CD4-positive, alpha-beta T cell treated with Interleukin-21 for 1 hour (primary cell): ENCODE measurements at regions not wholly inside any gene's neighbourhood (a gene's known extent, or its start where the extent isn't known, plus 50 kb on each side); places are given as distances from the start of the nearest gene placed in this dataset.

Source experiments
- DNase-seq: peaks from one replicate; pipeline ENCODE4 v3.0.0-alpha.2; 2020

DNA sequence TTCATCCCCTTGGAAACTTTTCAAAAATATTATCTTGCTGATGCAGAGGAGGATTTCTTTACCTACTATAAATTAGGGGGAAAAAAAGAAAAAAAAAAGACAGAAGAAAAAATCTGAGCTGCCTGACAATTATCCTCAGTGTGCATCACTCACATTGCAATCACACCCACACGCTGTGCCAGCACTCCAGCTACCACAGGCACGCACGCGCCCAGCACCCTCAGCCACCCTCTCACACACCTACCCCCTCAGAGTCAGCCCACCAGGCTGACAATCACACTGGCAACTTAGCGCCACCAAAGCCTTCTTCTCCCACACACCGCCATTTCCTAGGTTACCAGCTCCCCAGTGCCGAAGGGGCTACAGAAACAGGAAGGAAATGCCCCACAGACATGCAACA lies 236.1 kb downstream of the KCNA4 start:
- no peak for DNase-seq

DNA sequence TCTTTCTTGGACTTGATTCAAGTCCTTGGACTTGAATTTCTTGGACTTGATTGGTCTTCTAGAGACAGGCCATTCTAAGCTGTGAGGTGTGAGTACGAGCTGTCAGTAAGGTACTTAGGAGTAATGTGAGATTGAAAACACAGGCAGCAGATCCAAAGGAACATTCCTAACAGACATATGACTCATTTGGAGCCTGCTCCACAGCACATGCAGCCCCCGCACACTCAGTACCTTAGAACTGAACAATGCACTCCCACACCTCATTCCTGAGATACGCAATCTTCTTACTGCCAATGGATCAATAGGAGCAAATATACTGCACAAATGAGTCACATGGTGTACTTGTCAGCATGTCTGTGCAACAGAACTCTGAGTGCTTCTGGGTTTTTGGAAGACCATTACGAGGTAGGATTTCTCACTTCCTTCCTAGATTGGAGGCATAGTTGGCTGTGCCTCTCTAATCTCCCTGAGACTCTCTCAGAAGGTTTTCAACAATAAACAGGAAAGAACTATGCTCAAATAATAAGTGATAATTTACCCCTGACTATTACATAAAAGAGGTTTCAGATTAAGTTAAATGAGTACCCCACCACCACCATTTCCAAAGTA lies 243.1 kb downstream of the KCNA4 start:
- DNase-seq, result no peak

DNA sequence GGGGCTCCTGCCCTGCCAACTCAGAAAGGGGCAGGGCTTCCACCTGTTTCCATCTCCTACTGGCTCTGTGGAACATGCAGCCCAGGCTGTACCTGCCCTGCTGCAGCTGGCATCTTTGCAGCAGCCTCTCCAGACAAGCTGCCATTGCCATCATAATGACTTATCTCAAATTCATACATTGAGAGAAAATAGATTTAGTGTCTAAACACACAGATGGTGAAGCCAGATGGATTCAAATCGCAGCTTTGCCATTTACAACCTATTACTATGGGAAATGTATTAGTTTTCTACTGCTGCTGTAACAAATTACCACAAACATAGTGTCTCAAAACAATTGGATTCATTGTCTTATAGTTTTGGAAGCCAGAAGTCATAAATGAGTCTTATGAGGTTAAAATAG lies 260.0 kb downstream of the KCNA4 start:
- no peak for DNase-seq

DNA sequence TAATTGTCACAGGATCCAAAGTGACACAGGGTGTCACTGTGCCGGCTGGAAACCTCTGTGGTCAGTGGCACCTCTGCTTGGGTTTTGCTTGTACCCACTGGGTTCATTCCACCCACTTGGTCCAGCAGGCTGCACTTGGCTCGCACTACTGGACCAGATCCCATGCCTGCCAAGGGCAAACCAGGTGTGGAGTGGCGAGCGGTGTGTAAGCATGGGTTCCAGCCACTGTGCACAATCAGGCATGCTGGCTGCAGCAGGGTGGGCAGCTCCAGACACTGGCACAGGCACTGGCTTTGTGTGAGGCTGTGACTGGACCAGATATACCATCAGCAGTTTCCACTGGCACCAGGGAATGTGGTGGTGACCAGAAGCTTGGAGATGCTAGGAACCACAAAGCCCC lies 261.4 kb downstream of the KCNA4 start:
- DNase-seq, result no peak

DNA sequence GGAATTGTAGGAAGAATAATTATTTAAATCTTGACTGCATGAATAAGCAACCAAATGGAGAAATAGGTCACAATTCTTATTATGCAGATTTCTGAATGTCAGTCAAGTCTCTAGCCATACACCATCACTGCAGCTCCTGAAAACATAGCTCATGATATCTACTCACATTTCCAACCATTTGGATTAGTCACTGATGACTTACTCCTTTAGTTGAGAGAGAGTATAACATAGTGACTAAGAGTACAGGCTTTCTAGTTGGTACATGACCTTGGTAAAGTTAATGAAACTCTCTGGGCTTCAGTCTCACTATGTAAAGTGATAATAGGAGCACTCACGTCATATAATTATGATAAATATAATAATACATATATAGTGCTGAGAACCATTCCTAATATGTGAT lies 265.2 kb downstream of the KCNA4 start:
- DNase-seq, result no peak

DNA sequence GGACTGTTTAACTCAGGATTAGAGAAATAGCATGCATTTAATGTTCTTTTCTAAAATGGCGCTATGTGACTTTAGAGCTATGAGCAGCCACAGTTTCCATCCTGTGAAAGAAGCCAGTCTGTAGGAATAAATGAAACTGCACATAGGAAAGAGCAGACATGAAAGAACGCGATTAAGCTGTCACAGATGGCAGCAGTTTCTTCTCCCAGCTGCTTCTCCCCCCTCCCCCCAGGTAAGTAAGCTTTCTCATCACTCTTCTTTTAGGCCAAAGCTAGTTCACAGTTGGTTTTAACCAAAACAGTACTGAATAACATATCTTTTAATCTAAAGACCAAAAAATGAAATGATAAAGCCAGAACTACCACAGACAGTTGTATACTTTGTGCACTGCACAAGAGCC lies 266.4 kb downstream of the KCNA4 start:
- DNase-seq, result no peak

DNA sequence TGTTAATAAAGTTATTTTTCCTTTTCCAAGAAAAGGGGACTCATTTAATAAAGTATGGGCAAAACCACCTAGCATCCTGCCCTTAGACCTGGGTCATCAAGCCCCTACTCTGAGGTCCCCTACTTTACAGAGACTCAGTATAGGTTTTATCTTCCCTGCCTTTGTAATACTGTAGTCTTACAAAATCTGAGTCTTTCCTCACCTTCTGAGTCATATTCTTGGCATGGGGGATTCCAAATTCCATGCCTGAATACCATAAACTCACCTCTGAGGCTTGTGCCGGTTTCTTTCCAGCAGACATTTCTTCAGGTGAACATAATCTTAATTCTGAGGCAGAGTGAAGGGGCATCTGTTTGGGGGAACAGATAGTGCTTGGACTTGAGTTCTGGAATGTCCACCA lies 282.5 kb downstream of the KCNA4 start:
- no peak for DNase-seq

DNA sequence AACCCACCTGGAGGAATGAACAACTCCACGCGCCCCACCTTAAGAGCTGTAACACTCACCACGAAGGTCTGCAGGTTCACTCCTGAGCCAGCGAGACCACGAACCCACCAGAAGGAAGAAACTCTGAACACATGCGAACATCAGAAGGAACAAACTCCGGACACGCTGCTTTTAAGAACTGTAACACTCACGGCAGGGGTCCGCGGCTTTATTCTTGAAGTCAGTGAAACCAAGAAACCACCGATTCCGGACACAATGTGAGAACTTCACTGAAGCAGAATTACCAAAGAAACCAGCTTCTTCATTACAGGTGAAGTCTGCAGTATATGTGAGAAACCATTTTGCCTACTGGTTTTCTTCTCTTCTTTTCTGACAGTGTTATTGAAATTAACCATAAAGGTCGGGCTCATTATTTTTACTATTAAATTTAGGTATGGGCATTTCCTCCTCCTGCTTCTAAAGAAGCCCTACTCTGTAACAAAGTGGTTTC lies 303.0 kb downstream of the KCNA4 start:
- DNase-seq, result no peak

DNA sequence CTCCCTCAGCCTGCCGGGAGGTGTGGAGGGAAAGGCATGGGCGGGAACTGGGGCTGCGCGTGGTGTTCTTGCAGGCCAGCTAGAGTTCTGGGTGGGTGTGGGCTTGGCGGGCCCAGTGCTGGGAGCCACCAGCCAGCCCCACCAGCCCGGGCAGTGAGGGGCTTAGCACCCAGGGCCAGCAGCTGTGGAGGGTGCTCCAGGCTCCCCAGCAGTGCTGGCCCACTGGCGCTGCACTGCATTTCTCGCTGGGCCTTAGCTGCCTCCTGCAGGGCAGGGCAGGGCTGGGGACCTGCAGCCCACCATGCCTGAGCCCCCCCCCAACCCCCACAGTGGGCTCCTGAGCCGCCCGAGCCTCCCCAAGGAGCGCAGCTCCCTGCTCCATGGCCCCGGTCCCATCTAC lies 304.2 kb downstream of the KCNA4 start:
- DNase-seq, result no peak

DNA sequence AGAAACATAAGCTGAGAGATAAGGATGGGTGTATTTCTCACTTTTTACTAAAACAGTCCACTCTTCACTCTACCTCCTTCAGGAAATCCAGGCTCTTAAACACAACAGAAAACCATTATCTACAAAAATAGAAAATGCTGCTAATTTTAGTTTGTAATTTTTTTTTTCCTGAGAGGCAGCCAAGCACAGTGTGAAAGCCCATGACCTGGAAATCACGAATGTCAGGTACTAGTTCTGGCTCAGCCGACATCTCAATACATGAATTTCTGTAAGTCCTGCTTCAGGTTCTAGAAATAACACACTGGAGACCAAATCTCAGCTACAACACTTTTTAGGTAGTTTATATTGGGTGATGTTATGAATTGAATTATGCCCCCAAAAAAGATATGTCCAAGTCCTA lies 308.9 kb downstream of the KCNA4 start:
- no peak for DNase-seq

DNA sequence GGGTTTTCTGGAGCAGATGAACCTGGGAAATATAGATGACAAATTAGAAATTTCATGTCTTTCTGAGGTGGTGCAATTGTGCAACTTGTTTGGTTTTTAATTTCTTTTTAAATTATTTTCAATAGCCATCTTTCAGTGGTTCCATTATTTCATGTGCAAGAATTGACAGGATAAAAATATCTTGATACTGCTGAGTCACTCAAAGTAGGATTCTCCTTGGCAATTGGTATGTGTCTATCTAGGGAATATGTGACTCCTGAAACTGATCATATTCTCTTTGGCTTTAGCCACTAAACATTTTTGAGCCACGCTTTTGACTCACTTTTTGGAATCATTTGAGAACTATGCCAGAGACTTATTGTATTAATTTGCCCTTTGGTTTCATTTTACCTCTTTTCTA lies 331.5 kb downstream of the KCNA4 start:
- no peak for DNase-seq

DNA sequence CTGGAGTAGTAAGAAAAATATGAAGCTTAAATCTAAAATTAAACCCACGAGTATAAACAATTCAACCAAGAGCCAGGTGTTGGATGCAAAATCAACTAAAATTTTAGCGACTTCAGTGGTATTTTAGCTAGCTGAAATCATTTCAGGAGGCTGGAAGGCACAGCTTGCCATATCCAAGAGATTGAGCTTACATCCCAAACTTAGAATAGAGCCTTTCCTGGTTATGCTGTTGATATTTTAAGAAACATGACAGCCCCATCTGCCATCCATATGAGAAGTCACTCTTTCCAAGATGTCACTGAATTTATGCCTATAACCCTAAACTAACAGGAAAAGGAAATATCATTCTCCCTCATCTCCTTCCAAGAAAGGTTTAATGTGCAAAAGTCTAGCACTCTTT lies 334.0 kb downstream of the KCNA4 start:
- no peak for DNase-seq

DNA sequence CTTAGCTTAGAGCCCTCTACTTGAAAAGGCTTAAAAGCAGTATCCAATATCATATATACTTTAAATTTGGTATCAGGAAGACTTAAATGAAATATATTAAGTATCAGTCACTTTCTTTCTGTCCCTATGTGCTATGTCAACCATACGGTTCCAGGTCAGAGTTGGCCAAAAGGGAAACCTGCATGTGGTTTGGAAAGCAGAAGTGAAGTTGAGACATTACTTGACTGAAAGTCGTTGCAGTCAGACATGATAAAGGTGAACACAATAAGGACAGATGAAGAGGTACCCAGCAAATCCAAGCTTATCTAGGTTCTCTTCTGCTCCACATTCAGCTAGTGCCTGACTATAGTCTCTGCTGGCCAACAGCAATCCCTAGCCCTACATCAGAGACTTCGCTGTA lies 336.8 kb downstream of the KCNA4 start:
- no peak for DNase-seq

DNA sequence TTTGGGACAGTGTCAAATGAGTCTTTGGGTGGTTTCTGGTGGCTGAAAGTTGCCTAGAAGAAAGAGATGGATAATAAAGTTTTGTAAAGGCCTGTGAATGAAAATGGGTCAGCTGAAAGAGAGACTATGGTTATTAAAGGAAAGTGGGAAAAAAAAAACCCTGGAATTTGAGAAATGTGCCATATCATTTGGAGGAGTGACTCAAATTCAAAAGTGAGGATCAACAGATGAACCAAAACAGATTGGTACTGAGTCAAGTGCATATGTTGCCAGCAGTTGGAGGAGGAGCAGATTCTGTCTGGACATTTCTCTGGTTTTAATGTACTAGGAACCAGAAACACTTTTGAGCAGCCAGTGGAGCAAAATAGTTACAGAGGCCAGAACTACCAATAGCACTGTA lies 339.8 kb downstream of the KCNA4 start:
- DNase-seq, result no peak

DNA sequence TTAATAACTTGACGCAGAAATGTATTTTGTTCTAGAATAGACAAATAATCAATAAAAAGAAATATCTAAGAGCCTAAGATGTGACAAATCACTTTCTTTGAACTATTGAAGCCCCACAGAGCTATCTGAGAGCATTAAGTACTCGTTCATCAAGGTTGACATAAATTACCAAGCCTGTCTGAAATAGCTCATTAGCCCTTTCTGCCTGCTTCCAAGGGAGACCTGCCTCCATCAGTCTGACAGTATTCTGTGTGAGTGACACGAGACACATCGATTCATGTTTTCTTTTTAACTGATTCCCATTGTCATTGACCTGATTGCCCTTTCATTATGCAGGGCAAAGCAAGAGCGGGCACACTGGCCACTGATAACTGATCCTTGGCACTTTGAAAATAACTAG lies 347.5 kb downstream of the KCNA4 start:
- no peak for DNase-seq

DNA sequence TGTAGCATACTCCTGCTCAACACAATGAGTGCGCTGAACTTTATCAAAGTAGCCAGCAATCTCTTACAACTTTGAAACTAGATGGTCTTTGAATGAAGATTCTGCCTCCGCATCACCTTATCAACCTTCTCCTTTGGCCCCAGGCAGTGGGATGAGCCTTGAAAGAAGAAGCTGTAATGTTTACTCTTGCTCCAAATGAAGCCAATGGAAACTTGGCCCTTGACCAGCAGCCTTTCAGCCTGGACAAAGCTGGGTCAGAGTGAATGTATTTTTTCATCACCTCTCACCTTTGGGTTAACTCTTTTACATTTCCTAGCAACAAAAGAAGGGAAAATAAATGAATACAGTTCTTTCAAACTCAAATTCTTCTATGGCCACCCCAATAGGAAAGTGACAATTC lies 359.1 kb downstream of the KCNA4 start:
- DNase-seq, result no peak

DNA sequence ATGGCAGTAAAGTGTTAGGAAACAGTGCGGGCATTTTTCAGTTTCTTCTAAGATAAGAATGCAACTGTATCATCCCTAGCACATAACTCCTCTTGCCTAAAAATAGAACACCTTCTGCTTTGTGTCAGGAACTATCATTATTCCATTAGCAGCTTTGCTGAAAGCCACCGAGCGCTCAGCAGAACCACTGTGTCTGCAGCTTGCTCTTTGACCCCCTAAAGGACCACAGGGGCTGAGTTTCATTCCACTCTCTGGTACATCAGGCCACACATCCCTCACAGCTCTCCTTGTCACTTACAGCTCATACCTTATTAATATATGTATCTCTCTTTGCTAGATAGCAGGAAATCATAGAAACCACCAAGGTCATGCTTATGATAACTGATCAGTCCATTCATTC lies 360.2 kb downstream of the KCNA4 start:
- no peak for DNase-seq

DNA sequence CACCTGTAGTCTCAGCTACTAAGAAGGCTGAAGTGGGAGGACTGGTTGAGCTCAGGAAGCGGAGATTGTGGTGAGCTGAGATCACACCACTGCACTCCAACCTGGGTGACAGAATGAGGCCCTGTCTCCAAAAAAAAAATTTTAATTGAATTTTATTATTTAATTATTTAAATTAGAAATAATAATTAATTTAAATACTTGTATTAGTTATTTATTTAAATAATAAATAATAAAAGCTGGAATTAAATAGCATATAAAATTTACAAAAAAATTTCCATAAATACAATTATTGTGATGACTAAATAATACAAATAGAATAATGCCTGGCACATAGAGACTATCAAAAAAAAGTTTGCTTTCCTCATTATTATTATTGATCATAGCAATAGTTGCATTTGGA lies 371.5 kb downstream of the KCNA4 start:
- no peak for DNase-seq

DNA sequence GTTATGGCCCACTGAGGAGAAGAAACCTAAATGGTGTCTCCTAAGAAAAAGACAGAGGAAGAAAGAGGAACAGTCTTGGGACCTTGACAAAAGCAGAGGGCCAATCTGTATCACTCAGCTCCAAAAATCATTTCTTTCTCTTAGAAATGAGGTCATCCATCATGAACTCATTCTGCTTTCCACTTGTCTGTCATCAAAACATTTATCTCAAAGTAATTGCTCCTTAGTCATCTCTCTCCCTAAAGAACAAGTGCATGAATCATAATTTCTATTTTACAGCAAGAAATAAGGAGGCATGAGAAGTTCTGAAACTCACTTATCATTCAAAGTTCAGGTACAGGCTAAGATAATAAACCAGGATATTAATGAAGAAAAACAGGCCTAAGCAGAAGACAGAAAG lies 375.6 kb downstream of the KCNA4 start:
- DNase-seq, result no peak

DNA sequence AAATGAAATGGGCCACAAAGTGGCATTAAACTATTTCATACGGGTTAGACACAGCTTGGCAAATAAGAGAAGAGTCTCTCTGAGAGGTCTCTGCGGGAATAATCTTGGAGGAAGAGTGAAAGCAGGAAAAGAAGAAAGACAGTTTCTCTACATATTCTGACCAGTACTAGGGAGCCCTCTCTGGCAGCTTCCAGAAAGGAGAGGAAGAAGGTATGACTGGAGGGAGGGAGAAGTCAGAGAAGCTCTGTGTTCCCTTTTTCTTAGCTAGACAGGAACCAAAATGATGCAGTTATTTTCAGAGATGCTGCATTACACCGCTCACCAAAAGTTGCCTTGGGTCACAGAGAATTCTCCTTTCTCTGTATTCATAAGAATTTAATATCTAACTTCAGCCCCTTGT lies 382.1 kb downstream of the KCNA4 start:
- no peak for DNase-seq

DNA sequence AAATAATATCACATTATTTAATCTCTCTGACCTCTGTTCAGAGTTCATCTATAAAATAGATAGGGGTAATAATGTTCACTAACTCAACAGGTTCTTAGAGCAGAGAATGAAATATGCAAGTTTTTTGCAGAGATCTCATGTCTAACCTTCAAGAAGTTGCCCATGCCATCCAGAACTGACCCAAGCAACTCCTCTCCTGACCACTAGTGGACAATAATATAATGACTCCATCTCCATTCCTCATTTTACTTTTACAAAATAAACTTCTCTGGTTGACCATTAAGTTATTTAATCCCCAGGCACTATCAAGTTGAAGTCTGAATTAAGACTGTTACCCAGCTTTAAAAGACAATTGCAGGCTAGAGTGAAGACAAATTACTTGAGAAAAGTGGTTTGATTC lies 382.6 kb downstream of the KCNA4 start:
- no peak for DNase-seq

DNA sequence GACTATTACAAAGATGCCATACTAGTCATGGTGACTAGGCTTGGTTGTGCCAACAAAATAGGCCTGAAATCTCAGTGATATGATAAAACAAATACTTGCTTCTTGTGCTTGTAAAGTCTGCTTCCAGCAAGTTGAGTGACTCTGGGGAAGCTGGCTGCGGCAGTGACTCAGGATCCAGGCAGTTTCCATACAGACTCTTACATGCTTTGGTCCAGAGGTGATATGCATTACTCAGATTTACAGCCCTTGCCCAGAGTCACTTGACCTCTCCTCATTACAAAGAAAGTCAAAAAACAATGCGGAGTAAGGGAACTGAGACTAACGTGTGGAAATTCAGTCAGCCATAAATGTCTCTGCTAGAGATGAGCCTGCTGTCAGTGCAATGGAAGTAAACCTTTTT lies 387.5 kb downstream of the KCNA4 start:
- DNase-seq, result no peak

DNA sequence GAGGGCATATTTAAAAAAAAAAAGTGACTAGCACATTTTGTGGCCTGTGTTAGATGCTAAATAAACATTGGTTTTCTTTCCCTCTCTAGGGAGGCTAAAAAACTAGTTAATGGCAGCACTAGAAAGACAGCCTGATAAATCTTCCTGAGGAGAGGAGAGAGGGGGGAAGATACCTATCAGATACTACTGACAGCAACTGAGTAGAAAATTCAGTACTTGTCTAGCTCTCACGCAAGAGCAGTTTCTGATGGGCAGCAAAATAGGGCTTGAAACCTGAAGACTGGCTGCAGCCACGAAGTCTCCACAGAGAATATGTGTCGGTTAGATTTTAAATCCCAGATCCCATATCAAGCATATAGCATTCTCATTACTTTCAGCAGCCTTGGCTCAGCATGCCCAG lies 388.2 kb downstream of the KCNA4 start:
- no peak for DNase-seq

DNA sequence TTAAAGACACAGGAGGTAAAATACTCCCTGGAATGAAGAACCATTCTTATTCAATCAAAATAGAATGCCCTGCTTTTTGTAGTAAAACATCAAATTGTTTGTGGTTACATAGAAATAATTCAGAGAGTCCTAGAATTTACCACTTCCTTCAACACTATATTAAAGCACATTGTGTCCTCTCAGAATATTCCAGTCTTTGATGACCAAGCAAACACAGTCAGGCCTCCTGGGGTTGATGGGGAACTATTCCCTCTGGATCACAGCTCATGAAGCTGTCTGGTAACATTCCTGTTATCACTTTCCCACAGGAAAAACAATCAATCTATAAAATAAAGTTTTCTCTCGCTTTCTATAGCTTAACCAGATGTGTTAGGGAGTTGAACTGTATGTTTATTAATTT lies 389.3 kb downstream of the KCNA4 start:
- DNase-seq, result no peak

DNA sequence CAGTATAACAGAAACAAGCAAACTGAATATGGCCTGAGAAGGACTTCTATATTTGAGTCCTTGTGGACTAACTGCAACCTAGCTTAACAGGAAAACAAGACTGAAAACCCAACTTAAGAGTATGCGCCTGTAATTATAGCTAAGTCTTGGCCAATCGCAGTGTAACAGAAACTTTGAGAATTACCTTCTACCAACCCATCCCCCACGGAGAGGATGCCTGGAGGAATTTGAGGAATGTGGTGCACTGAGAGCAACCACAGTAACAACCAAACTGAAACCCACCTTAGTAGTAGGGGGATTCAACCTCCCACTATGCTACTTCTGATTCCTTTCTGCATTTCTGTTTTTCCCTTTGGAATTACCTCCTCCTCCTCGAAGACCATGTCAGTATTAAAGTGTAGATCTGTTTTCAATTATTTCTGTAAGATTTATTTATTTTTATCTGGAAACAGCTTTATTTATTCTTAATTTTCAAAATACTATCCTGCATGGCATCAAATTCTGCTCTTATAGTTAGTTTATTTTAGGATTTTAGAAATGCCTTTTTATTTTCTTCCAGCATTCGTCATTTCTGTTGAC lies 393.6 kb downstream of the KCNA4 start:
- DNase-seq, result no peak

DNA sequence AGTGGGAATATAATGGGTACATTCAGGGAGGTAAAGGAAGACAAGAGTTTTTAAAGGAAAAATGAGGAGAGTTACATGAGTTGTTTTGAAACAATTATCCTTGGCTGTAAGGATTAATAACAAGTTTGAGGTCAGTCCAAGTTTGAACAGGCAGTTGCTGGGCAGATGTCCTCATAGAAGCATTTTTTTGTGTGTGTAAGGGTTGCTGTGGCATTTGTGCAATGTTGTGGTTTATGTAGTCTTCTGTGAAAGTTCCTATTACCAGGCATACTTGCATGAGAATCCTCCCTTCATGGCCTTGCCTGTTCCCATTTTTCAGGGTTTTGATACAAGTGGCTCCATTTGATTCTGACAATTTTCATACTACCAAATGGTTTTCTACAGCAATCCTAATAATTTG lies 400.2 kb downstream of the KCNA4 start:
- no peak for DNase-seq
